Fibroblast of skin of left quadriceps (primary cell): ENCODE measurements at regions not wholly inside any gene's neighbourhood (a gene's known extent, or its start where the extent isn't known, plus 50 kb on each side); places are given as distances from the start of the nearest gene placed in this dataset.
"Not testable (repeated sequence)": the region's sequence is repeated elsewhere in the genome, so short reads cannot be mapped to it uniquely, and the experiment has no call there.

Experiments used
- DNase-seq, 2 experiments: peaks; one replicate each; pipeline ENCODE4 v3.0.0-alpha.2; 2013; ENCODE audit warnings: low read depth in 2 of 2

DNA sequence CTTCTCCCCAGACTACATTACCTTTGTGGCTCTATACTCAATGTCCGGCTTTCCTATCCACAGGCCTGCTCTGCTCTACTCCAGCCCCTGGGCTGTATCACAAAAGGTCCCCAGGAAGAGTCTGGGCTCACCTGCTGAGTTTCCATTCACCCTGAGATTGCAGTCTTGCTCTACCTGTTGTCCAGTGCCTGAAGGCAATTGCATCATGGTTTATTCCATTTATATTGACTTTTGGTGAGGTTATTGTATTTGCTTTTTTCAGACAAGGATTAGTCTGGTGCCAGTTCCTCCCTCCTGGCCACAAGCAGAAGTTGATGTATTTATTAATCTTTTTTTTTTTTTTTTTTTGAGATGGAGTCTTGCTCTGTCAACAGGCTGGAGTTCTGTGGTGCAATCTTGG, 273.1 kb downstream of the XPNPEP1 start:
- DNase-seq: no peak

DNA sequence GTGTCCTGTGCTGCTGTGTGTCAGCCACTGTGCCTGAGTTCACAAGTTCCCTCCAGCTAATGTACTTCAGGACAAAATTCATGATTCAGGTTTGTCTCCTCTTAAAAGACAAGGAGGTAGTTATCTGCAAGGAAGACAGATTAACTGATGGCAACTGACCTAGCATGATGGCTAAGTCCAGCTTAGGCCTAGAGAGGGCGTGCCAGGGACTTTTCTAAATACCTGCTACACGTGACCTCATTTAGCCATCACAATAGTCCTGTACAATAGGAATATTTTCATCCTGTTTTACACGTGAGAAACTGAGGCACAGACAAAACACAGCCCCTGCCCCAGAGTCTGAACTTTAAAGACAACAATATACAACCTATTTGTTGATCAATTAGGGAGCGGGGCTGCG, 275.7 kb downstream of the XPNPEP1 start:
- no peak for DNase-seq

DNA sequence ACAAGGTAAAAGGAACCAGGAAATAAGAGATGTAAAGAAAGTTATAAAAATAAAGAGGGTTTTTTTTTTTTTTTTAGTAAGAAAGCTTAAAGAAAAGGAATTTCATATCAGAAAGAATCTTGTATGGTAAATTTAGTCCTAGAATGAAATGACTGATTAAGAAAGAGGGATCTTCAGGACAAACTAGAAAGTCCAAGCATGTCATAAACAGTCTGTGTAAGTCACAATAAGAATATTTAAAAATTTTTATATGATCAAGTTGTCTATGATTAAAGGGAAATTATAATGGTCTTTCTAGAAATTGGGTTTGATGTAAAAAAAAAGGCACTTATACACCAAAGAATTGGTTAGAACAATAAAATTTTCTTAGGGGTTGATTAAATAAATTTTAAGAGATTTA, 289.5 kb downstream of the XPNPEP1 start:
- DNase-seq: no peak

DNA sequence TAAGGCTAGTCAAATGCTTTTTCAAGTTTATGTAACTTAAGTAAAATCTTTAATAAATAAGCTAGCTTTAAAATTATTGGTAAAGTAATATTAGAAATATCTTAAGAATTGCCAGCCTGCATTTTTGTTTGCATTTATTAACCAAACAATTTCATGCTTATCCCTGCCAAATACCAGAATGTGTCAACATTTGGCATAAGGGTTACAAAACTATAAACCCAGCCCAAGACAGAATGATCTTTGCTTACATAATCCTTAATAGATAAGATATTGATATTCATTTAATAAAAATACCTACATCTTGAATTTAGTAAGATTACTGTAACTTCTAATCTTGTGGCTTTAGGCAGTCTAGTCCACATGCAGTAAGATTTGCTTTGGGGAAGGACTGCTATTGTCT, 290.3 kb downstream of the XPNPEP1 start:
- not testable (repeated sequence) for DNase-seq

DNA sequence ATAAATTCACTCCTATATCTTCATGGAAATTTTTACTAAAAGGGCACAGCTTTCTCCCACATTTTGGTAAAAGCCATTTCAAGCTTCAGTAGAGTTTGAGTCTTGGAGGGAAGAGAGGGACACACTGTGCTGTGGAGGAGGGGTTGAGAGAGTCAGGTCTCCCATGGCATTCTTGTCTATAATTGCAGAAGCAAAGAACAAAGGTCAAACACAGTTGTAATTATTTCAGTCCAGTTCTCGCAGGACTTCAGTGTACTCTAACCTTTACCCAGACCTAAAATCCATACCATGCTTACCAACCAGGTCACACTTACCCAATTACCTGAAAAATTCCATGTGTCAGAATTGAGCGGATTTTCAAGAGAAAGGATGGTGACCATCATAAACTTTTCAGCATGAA, 298.4 kb downstream of the XPNPEP1 start:
- DNase-seq: no peak

DNA sequence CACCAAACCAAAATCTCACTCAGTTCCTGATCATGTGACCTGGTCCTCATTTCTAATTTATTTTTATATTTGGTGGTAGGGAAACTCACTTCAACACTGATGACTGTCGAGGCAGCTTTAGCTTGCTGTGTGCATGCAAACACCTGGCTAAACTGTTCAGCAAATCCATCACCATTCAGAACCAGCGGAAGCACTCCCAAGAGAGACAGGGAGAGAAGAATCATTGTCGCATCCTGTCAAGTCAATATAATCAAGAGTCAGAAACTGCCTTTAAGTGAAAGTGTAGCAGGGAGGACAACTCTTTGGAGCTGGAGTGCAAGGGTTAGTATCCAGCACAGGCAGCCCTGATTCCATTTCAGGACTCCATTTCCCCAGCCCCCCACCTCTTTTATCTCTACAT, 300.7 kb downstream of the XPNPEP1 start:
- DNase-seq: no peak

DNA sequence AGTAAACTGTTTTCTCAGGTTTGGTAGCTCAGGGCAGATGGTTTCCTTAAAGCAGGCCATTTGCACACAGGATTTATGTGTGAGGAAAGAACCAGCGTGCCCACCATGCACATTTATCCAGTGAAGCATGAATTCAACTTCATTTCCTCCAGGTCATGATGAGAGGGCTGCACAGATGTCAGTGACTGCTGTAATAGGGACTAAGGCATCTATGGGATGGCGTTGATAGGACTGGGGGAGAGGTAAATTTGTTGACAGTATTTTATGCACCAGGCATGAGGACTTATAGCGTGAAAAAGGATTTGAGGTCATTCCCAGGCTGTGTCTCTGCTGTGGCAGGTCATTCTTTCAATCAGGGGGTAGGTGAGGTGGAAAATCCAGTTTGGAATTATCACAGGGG, 302.9 kb downstream of the XPNPEP1 start:
- DNase-seq: no peak

DNA sequence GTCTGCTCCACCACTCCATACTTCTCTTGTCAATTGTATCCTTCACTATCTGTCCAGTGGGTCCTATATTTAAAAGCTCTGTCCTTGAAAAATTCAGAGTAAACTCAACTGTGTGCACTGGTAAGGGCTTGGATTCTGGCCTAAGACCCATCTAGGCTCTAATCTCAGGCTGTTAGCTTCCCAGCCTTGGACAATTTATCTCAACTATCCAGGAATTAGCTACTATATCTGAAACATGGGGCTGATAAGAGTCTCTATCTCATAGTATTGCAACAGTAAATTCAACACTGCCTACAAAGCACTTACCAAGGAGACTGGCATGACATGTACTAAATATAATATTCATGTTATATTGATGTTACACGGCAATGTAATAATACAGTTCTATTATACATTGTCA, 303.4 kb downstream of the XPNPEP1 start:
- no peak for DNase-seq

DNA sequence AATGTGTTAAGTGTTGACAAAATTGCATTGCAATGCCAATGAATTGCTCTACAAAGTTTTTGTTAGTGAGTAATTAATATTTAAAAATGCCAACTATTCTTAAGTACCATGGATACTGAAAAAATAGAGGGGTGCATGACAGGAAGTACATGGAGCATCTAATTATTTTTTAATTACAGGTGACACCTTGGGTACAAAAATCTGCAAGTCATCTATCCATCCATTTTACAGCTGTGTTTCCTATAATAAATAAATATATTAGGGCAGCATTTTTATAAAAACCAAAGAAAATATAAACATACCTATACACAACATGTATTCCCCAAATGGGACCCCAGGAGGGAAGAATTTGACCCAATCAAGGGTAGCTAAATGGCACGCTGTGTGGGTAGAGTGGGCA, 304.6 kb downstream of the XPNPEP1 start:
- DNase-seq: no peak

DNA sequence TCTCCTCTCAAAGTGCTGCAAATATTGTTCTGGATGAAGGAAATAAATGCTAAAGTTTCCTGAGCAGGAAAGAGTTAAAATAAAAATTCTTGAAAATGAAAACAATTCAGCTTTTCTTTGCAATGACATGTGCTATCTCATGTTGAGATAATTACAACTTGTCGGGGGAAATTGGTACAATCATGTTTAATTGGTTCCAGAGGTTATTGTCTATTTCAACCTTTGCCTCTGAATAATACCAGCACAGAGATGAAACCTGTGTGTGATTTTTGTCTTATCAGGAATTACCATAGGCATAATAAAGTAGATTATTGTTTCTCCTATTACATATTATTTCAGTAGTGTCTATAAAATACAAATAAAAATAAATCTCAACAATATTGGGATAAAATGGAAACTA, 305.0 kb downstream of the XPNPEP1 start:
- DNase-seq: no peak

DNA sequence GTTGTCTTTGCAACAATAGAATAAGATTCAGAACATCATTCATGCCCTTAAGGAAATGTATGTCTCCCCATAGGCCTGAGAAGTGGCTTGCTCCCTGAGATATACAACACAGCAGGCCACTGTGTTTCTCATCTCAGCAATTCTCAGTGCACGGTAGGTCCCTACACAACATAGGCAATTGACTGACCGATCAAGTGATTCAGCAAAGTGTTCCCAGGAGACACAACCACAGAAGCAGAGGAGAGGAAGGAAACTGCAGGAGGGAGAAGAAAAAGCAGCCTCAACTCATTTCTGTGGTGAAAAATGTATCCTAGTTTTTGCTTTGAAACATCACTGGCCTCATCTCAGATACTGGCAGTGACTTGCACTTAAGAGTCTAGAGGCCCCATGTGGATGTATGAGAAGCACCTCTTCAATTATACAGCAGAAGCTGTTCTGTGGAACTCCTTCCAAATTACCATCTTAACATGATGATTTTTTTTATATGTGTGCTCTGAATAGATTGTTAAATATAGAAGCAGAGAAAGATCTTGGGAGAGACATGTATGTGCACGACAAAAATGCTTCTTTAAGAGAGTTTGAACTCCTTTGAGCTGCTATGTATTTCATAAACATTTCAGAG, 306.8 kb downstream of the XPNPEP1 start:
- DNase-seq: no peak

DNA sequence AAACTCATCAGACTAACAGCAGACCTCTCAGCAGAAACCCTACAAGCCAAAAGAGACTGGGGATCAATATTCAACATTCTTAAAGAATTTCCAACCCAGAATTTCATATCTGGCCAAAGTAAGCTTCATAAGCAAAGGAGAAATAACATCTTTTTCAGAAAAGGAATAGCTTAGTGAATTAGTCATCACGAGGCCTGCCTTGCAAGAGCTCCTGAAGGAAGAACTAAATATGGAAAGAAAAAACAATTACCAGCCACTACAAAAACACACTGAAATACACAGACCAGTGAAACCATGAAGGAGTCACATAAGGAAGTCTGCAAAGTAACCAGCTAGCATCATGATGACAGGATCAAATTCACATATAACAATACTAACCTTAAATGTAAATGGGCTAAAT, 328.0 kb downstream of the XPNPEP1 start:
- not testable (repeated sequence) for DNase-seq

DNA sequence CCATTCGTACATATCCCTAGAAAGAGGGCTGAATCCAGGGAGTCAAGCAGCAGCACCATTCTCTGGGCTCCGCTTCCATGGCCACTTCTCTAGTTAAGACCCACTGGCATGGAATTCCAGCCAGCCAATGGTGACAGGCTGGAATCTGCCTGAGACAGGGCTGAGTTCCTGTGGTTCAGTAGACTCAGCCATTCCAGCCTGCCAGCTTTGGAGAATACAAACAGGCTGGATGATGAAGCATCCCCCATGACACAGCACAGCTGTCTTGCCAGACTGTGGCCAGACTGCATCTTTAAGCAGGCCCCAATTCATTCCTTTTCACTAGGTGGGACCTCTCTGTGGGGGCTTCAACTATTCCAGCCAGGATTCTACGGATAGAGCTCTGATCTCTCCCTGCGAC, 329.6 kb downstream of the XPNPEP1 start:
- DNase-seq: no peak

DNA sequence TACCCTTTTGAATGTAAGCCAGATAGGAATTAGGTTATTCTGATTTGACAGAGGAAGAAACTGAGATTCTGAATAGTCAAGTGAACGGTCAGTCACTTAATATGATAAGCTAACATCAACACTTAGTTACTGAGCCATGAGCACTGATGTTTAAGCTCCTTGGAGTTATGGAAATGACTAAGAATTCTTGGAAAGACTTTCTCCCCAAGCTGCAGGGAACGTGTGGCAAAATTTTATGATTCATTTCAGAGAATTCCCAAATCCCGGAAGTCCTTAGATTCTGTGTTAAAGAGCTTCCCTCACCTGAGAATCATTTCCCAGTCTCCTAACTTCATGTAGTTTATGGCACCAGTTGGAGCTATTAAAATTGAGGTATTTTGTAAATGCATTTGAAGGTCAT, 330.9 kb downstream of the XPNPEP1 start:
- no peak for DNase-seq

DNA sequence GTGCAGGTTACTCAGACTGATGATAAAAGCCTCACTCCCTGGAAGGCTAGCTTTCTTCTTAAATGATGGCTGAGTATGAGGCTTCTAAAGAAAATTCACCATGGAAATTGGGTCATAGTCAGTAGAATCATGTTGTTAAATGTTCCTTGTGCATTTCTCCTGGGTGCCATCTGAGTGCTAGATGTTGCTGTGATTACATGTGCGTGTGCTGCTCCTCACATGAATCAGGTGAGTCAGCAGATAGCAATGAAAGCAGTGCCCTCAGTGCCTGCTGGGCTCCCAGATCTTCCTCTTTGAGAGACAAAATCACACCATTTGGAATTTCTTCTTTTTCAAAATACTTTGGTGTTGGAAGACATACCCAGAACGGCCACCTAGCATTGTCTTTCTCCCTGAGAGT, 331.7 kb downstream of the XPNPEP1 start:
- DNase-seq: no peak

DNA sequence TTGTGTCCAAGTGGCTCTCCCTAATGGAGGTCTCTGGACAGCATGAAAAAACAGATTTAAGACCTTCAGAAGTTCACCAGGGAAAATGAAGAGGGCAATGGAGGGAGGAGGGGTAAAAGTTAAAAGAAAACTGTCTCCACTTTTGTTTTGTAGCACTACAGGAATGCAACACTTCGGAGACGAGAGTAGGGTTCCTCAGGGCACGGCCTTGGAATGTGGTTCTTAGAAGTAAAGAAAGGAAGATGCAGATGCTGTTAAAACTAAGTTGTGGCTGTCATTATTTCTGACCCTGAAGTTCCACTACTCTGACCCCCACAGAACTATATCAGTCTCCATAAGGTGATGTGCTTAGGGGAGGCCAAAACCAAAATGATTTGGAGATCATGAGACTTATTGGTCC, 335.1 kb downstream of the XPNPEP1 start:
- DNase-seq: no peak

DNA sequence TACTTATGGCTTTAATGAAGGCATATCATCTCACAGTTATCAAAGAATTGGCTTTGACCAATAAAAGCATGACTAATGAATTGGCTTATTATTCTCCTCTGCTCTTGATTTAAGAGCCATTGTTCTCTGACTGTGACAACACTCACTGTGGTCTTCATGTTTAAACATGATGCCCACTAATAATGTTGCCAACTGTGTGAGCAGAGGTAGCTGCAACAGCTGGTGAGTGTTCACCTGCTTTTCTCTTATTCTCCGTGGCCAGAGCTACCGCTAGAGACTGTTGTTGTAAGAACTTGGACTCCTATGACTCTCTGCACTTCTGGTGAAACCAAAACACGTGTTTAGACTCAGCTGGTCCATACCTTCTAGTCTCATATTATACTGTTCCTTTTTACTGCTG, 335.9 kb downstream of the XPNPEP1 start:
- DNase-seq: no peak

DNA sequence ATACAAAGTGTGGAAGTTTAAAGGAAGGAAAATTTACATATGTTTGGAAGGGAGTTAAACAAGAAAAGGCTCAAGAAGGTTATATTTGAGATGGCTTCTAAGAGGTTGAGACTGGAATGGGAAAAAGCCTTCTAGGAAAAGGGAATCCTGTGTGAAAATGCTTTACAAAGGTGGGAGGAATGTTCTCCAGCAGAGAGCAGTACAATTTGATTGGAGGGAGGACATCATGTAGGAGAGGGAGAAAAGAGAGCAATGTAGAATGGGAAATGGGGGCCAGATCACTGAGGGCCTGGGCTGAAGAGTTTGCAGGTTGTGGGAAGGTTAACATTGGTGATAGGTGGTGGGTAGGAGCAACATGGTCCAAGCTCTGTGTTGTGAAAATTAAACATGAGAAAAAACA, 366.9 kb downstream of the XPNPEP1 start:
- no peak for DNase-seq

DNA sequence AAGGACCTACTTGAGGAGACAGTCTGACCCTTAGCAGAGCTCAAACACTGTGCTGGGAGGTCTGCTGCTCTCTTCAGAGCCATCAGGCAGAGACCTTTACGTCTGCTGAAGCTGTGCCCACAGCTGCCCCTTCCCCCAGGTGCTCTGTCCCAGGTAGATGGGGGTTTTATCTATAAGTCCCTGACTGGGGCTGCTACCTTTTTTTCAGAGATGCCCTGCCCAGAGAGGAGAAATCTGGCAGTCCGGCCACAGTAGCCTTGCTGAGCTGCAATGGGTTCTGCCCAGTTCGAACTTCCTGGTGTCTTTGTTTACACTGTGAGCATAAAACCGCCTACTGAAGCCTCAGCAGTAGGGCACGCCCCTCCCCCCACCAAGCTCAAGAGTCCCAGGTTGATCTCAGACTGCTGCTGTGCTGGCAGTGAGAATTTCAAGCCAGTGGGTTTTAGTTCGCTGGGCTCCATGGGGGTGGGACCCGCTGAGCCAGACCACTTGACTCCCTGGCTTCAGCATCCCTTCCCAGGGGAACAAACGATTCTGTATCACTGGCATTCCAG, 381.2 kb downstream of the XPNPEP1 start:
- not testable (repeated sequence) for DNase-seq

DNA sequence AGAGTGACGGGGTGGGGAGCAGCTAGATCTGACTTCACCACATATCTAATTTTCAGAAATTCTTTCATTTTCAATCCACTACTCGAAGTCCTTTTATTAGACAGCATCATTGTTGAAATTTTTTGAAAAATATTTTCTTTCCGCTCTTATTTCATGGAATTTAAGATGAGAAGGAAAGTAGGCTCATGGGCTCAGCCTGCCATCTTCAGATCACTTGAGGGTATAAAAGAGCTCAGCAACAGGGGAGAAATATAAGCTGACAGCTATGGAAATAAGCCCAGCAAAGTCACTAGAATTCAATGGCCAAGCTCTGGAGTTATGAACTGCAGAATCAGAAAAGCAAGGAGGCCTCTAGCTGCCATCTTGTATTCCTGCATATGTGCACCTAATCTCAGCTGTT, 389.1 kb downstream of the XPNPEP1 start:
- DNase-seq: no peak

DNA sequence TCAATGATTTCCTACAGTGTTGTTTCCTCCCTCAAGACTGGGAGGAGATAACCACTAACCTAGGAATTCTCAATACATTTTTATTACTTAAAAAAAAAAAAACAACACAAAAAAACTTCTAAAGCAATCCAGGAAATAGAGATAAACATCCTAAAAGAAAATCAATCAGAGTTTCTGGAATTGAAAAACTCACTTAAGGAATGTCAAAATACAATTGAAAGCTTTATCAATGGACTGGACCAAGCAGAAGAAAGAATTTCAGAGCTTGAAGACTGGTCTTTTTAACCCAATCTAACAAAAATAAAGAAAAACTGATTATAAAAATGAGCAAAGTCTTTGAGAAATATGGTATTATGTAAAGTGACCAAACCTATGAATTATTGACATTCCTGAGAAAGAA, 394.1 kb downstream of the XPNPEP1 start:
- no peak for DNase-seq

DNA sequence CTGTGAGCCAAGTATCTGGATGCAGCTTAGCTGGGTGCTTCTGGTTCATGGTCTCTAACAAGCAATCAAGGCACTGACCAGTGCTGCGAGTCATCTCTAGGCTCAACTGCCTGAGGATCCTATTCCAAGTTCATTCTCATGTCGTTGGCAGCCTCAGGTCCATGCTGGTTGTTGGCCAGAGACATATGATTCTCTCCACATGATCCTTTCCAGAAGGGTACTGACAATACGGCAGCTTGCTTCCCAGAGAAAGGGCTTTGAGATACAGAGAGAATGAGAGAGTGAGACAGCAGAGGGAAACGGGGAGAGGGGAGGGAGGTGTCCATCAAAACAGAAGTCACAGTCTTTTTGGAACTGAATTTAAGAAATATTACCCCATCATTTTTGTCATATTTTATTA, 405.6 kb downstream of the XPNPEP1 start:
- no peak for DNase-seq

DNA sequence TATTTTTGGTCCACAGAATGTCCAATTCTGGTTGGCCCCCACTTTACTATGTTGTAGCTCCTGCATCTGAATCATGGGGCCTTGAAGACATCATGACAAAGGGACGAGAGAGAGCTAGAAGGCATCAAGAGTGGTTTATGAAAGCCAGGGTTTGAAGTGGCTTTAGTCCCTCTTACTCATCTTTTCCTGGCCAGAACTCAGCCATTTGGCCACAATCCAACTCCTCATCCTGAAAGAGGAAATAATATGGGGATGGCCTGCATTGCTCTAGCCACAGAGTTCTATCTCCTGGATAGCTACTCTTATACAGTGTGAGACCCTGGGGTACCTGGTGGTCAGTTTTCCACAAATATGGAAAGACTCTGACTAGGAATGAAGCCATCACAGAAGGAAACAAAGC, 418.9 kb downstream of the XPNPEP1 start:
- no peak for DNase-seq

DNA sequence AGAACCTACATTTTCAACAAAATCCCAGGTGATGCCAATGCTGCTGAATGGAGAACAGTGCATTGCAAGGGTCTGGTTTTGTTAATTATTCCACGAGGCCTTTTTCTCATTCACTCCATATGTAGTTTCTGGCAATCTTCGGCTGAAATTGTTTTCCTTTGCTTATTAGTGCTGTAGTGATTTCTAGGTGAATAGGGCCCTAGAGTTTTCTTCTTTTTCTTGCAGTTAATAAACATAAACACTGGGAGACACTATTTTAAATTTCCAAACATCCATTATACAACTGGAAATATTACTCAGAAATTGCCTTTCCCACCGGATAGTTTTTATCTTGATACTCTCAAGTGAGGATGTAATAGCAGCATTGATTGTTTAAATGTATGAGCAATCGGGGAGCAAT, 435.6 kb downstream of the XPNPEP1 start:
- no peak for DNase-seq
